Hepatocyte (in vitro differentiated cells): ENCODE measurements at regions not wholly inside any gene's neighbourhood (a gene's known extent, or its start where the extent isn't known, plus 50 kb on each side); places are given as distances from the start of the nearest gene placed in this dataset.

ENCODE experiments used
- CTCF ChIP-seq: fragments of 200-600 bp; sonication (generic); IDR thresholded peaks from 2 replicates; pipeline ENCODE4 v1.5.1; 2016; ENCODE audit warnings: antibody characterized with exemption, mild to moderate bottlenecking; ENCODE audit not compliant: poor library complexity
- EZH2 ChIP-seq: fragments of 200-600 bp; sonication (generic); IDR thresholded peaks from 2 replicates; pipeline ENCODE4 v1.6.1; 2016; ENCODE audit warnings: antibody characterized with exemption, mild to moderate bottlenecking, borderline replicate concordance

GRCh38 chr12:112575559-112576067 is 156.9 kb downstream of the PTPN11 start:
- TF ChIP-seq CTCF = no peak
- TF ChIP-seq EZH2 = no peak
